Posterior cingulate gyrus (tissue), 11 donors: ENCODE measurements at regions not wholly inside any gene's neighbourhood (a gene's known extent, or its start where the extent isn't known, plus 50 kb on each side); places are given as distances from the start of the nearest gene placed in this dataset.

Experiments used
- DNase-seq, 10 donors: peaks; one replicate each; pipeline versions ENCODE4 v3.0.0 to v3.0.0-alpha.2; 2020 to 2021; ENCODE audit warnings: mixed read lengths in 3 of 10
- intact Hi-C: fragments of 100-400 bp; cut with DNase I; formaldehyde crosslinking; loops from one replicate; pipeline ENCODE4 v1.15.1; 2023

DNA sequence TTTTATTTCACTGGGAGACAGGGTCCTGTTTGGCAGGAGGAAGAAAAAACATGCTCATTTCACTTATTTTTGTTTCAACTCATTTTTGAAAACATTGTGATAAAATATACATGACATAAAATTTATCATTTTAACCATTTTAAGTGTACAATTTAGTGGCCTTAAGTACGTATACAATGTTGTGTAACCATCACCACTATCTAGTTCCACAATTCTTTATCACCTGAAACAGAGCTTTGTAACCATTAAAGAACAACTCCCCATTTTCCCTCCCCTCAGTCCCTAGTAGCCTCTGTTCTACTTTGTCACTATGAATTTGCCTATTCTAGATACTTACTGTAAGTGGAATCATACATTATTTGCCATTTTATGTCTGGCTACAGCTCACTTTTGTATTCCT, 143.8 kb downstream of the GPAT3 start:
- intact Hi-C loops: no loop called here
- DNase-seq: no peak

DNA sequence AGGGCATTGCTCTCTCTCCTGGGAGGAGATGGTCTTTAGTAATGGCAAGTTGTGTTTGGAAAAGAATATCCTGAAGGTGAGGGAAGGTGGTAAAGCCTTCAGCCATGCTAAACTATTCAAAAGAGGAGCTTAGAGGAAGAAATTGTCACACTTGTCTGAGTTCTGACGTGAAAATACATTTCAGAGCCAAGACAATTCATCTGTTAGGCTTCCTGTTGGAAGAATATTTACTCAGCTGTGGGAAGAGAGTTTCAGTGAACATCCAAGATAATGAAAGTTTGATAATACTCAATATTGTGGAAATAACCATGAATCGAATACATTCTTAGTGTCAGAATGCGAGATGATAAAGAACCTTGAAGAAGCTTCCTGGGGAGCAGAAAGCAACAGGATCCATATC, 143.3 kb downstream of the GPAT3 start:
- intact Hi-C loops: no loop called here
- no peak for DNase-seq

DNA sequence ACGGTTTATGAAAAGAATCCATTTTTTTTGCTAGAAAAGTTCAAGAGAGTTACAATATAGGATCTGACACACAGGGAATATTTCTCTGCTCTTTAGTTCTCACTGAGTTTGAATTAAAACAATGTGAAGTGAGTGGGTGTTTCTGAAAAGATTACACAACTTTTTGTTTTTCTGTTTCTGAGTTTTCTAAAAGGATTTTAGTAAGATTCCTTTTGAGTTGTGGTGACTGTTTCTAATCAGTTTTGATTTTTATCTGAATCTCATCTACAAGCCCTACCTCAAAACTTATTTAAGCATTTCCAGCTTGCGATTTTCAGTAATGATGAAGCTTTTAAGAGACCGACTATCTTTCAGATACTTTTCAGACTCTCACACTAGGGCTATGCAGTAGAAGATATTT, 141.7 kb downstream of the GPAT3 start:
- intact Hi-C loops: no loop called here

DNA sequence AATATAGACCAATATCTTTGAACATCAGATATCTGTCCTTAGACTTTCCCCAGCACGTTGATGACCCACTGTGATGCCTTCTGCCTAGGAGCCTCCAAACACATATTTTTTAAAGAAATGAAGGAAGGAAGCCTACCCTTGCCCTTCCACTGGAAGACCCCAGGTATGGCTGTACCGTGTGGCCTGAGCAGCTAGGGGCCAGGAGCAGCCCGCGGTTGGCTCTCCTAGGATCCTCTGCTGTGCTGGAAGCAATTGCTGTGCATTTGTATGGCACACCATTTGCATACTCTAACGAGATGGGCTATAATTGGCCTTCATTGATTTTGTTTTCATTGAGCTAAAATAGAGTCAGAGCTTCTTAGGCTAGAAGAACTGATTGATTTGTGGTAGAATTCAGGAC, 128.8 kb downstream of the GPAT3 start:
- intact Hi-C loops: no loop called here
- no peak for DNase-seq

More for the DNA sequence above, 141.7 kb downstream of the GPAT3 start:
- DNase-seq: no peak

DNA sequence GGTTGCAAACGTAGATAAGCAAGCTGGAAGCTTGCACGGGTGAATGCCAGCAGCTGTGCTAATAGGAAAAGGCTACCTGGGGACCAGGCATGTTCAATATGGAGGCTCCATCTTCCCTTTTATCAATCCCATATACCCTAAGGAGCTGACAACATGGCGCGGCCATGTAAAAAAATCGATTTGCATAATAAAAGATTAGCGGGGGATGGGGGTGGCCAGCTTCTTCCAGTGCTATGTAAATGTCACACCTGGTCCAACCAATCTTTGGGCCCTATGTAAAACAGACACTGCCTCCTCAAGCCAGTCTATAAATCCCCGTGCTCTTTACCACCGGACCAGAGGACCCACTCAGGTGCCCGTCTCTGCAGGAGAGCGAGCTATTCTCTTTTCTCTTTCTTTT, 128.2 kb downstream of the GPAT3 start:
- DNase-seq: no peak
- intact Hi-C loops: no loop called here

DNA sequence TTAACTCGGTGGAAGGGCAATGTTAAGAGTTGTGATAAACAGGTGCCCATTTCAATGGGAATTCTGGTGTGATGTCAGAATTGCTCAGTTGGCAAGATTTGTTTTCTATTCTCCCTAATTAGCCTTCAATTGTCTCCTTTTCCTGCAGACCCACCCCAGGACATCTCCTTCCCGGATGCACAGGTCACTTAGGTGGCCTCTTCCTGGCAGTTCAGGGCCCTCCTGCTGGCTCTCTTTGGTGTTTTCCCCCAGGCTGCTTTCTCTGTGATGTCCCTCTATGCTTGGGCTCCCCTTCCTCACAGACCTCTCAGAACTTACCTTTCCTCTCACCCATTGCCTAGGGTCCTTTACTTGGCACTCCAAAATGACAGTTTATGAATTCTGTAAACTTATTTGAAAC, 126.3 kb downstream of the GPAT3 start:
- intact Hi-C loops: no loop called here
- no peak for DNase-seq

DNA sequence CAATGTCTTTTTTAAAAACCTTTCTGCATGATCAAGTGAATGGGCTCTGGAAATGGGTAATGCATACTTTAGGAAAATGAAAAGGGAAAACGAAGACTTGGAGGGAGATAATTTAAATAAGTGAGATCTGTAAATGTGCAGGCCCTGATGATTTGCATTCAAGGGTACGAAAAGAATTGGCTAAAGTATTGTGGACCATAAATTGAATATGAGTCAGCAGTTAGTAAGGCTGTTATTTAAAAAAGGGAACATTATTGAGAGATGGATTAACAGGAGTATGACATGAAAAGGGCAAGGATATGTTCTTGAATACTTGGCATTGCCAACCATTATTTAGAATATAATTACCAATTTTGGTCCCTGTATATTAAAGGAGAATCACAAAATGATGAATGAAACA, 125.5 kb downstream of the GPAT3 start:
- intact Hi-C loops: no loop called here
- DNase-seq: no peak

DNA sequence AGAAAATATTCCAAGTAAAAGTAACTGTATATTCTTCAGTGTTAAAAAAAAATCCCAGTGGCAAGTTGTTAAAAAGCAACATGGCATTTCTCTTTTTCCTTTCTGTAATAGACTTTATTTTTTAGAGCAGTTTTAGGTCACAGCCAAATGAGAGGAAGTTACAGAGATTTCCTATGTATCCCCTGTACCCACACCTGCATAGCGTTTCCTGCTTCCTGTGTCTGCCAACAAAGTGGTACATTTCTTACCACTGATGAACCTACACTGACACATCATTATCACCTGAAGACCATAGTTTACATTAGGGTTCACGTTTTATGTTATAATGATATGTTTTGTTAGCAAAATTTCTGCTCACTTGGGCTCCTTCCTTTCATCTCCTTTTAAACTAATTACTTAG, 124.7 kb downstream of the GPAT3 start:
- intact Hi-C loops: no loop called here

DNA sequence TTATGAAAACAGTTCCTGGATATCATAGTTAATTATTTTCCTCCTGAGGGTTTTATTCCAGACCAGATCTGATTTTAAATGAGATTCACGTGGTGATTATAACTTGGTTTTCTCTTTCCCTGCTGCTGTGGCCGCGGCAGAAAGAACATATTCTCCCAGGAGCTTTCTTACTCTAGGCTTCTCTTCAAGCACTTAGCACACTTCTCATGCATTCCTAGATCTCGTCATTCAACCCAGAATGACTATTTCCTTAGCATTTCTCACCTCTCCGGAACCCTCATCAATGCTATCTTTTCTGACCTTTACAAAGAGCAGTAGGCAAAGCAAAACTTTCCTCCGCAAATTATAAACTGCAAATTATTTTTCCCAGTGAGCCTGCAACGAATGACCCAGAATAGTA, 122.9 kb downstream of the GPAT3 start:
- intact Hi-C loops: no loop called here
- DNase-seq: no peak

More for the DNA sequence above, 124.7 kb downstream of the GPAT3 start:
- no peak for DNase-seq

DNA sequence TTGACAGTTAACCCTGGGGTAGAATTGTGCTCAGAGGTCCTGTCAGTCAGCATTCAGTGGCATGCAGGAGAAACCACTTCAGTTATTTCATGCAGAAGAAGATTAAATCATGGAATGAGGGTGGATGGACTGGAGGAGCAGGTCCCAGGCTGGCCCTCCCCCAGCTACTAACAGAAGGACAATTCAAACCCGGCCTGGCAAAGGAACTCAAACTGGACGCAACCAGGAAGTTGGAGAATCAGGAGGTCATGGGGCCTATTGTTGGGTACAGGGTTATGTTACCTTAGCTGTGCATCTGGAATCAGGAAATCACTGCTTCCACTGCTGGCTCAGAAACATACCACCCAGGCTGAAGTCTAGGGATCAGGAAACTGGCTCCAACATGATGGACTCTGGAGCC, 121.4 kb downstream of the GPAT3 start:
- intact Hi-C loops: no loop called here
- no peak for DNase-seq
